Spleen (tissue), 7 donors: ENCODE measurements at regions not wholly inside any gene's neighbourhood (a gene's known extent, or its start where the extent isn't known, plus 50 kb on each side); places are given as distances from the start of the nearest gene placed in this dataset.
"Not testable (repeated sequence)": the region's sequence is repeated elsewhere in the genome, so short reads cannot be mapped to it uniquely, and the experiment has no call there.

Experiments used
- POLR2AphosphoS5 ChIP-seq, 3 donors: sonication (generic); formaldehyde crosslinking; IDR thresholded peaks; one replicate each; pipeline ENCODE4 v1.5.1; 2017; ENCODE audit warnings: antibody characterized with exemption in 3 of 3
- TF ChIP-seq, protein P1 (sequence below), 11 experiments: fragments of 200-600 bp in 7 of 11; fragments of 450-650 bp in 4 of 11; sonication (generic) in 4 of 11; IDR thresholded peaks in 8 of 11; conservative IDR thresholded peaks in 3 of 11; 1 replicate in 7 of 11; 2 replicates in 4 of 11; pipeline versions ENCODE4 v1.4.0 to v1.8.0; 2016 to 2021; ENCODE audit warnings: antibody characterized with exemption in 11 of 11, inconsistent platforms in 4 of 11, mild to moderate bottlenecking in 1 of 11
- donor health status: DM: no; HTN: no; CAD: no; lungs with moderate emphysema.
- donor health status: DM: no; HTN: no; CAD: no.
- donor health status: DM: no; HTN: no; CAD: no.

DNA sequence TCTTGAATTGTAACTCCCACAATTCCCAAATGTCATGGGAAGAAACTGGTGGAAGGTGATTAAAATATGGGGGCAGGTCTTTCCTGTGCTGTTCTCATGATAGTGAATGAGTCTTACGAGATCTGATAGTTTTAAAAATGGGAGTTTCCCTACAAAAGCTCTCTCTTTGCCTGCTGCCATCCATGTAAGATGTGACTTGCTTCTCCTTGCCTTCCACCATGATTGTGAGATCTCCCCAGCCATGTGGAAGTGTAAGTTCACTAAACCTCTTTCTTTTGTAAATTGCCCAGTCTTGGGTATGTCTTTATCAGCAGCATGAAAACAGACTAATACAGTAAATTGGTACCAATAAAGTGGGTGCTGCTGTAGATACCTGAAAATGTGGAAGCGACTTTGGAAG is 245.0 kb downstream of the PTGER3 start:
- TF ChIP-seq, protein P1, sequence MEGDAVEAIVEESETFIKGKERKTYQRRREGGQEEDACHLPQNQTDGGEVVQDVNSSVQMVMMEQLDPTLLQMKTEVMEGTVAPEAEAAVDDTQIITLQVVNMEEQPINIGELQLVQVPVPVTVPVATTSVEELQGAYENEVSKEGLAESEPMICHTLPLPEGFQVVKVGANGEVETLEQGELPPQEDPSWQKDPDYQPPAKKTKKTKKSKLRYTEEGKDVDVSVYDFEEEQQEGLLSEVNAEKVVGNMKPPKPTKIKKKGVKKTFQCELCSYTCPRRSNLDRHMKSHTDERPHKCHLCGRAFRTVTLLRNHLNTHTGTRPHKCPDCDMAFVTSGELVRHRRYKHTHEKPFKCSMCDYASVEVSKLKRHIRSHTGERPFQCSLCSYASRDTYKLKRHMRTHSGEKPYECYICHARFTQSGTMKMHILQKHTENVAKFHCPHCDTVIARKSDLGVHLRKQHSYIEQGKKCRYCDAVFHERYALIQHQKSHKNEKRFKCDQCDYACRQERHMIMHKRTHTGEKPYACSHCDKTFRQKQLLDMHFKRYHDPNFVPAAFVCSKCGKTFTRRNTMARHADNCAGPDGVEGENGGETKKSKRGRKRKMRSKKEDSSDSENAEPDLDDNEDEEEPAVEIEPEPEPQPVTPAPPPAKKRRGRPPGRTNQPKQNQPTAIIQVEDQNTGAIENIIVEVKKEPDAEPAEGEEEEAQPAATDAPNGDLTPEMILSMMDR (IDR thresholded peaks at IDR 0.05 in 8 of 11, conservative IDR thresholded peaks at IDR 0.05 in 3 of 11), result not testable (repeated sequence)
- TF ChIP-seq POLR2AphosphoS5 (IDR thresholded peaks at IDR 0.05), result not testable (repeated sequence)
